ENCODE measurements at regions not wholly inside any gene's neighbourhood (a gene's known extent, or its start where the extent isn't known, plus 50 kb on each side); places are given as distances from the start of the nearest gene placed in this dataset.
"Not testable (repeated sequence)": the region's sequence is repeated elsewhere in the genome, so short reads cannot be mapped to it uniquely, and the experiment has no call there.

DNA sequence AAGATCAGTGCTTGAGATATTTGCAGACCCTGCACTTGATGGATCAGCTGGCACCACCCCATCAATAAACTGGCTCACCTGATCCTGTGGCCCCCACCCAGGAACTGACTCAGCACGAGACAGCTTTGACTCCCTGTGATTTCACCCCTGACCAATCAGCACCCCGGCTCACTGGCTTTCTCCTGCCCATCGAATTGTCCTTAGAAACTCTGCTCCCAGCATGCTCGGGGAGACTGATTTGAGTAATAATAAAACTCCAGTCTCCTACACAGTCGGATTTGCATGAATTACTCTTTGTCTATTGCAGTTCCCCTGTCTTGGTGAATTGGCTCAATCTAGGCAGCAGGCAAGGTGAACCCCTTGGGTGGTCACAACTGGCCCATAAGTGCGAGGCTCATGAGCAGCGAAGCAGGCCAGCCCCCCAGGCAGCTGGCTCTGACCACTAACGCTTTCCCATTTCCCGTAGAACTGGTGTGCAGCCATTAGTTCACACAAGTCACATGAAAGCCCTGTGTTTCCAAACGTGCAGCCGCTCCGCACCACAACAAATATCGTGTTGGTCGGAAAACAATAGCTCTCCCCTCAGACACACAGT, 79.6 kb downstream of the RSPH3 start:
- DNase-seq = no peak

DNA sequence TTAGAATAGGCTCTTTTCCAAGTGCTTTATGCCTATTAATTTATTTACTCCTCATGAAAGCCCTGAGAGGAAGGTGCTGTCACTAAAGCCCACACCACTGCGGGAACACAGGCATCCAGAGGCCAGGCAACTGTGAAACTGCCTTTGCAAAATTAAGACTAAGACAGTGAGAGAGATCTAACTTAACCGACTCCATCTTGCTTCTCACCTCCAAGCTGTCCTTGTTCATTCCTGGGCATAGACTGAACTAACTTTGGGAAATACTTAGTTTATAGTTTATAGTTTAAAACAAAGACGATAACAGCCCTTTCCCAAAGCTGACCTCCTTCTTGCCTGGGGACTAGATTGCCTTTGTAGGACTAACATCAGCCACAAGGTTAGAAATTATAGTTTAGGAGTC, 80.1 kb downstream of the RSPH3 start:
- no peak for DNase-seq

- DNase-seq = no peak
Measured at GRCh38 chr6:158916617-158917016, 83.4 kb downstream of the RSPH3 start.

DNA sequence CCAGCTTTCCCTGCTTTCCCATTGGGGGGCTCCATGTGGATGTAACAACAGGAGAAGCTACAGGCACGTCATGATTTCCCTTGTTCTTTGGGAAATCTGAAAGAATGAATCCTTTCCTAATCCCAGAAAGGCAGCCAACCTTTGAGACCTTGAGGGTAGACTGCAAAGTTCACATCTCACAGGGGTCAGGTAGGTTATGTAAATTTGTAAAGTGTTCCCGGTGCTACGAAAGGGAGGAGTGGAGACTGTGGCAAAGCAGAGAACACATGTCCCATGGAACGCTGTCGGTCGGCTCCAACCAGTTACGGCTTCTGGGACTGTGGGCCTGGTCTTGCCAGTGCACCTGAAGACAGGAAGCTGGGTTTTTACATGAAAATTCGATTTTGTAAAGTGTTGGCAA, 85.1 kb downstream of the RSPH3 start:
- DNase-seq = no peak

GRCh38 chr6:158913580-158913979, 86.4 kb downstream of the RSPH3 start:
- no peak for DNase-seq

- no peak for DNase-seq
Measured at GRCh38 chr6:158912655-158913054, 87.3 kb downstream of the RSPH3 start.

- DNase-seq = no peak
Measured at GRCh38 chr6:158911746-158912480, 88.1 kb downstream of the RSPH3 start.

- DNase-seq = no peak
Measured at GRCh38 chr6:158910484-158911440, 89.2 kb downstream of the RSPH3 start.

DNA sequence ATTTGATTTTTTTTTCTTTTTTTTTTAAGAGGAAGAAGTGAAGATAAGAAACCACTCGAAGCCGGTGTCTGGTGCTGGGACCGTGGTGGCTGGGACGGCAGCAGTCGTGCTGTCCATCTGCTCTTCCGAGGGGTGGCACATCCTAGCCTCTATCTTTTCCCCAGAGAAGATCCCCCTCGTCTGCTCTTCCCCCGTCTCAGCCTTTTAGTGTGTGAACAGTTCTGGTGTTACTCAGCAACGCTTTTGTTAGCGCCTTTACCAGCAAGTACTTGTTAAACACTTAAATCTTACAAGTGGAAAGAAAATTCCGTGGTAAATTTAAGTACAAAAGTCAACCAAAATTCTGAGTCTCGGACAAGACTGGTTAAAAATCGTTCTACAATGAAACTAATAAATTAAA, 90.1 kb downstream of the RSPH3 start:
- DNase-seq = no peak

- DNase-seq = peak in 1 of 2 experiments; percentile 67
Measured at GRCh38 chr6:158908606-158909005, 89.4 kb upstream of the EZR start.

GRCh38 chr6:158907931-158908330, 88.8 kb upstream of the EZR start:
- no peak for DNase-seq

- no peak for DNase-seq
Measured at GRCh38 chr6:158906926-158907325, 87.8 kb upstream of the EZR start.

DNA sequence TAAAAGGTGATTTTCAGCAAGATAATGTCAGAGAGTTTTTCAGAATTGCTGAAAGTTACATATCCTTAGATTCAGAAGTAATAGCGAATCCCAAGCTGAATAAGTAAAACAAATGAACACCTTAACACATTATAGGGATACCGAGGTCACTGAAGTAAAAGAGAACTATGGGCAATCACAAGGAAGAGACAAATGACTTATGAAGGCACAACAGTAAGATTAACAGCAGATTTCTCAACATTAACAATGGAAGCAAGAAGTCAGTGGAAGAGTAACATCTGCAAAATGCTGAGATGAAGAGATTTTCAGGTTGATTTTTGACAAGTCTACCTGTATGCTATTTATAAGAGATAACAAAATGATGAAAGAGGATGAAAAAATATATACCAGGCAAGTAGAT, 86.1 kb upstream of the EZR start:
- DNase-seq = no peak

GRCh38 chr6:158903801-158904200, 84.6 kb upstream of the EZR start:
- DNase-seq = no peak

GRCh38 chr6:158900663-158901312, 81.6 kb upstream of the EZR start:
- no peak for DNase-seq

DNA sequence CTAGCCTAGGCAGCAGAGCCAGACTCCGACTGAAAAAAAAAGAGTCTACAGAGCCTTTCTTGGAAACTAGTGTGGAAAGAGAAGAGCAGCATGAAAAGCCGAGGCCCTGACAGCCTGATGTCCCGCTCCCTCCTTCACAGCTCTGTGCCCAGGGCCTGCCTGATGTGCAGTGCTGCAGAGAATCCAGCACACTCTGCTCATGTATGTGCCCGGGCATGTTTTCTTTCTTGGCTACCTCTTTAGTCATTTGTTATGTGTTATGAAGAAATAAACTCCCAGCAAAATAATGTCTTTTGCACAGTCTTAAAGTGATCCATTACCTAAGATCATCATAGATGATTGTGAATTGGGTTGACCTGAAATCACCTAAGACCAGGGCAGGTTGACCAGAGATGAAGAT, 78.1 kb upstream of the EZR start:
- DNase-seq = no peak

- no peak for DNase-seq
Measured at GRCh38 chr6:158895661-158896060, 76.5 kb upstream of the EZR start.

- no peak for DNase-seq
Measured at GRCh38 chr6:158894193-158894592, 75.0 kb upstream of the EZR start.

- DNase-seq = no peak
Measured at GRCh38 chr6:158892266-158892665, 73.1 kb upstream of the EZR start.

- not testable (repeated sequence) for DNase-seq
Measured at GRCh38 chr6:158891560-158891959, 72.4 kb upstream of the EZR start.

GRCh38 chr6:158888171-158888570, 69.0 kb upstream of the EZR start:
- DNase-seq = not testable (repeated sequence)

DNA sequence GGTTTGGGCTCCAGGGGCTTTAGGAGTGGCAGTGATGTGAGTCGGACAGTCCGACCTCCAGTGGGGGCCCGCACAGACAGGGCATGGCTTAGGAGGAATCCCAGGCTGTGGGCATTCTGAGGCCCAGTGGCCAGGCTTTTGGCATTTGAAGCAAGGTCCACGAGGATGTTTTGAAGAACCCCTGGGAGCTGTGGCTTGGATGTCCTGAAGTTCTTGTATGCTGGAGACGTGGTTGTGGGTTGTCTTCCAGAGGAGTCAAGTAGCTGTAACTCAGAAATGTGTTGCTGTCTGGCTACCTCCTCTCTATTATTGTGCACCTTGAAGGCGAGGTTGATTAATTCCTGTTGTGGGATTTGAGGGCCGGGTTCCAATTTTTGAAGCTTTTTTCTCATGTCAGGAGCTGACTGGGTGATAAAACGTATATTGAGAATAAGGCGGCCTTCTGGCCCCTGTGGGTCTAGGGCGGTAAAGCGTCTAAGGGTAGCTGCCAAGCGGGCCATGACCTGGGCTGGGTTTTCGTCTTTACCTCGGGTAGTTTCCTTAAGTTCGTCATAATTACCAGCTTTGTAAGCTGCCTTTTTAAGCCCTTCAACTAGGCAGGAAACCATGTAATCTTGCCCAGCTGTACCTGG, 67.3 kb upstream of the EZR start:
- not testable (repeated sequence) for DNase-seq

DNA sequence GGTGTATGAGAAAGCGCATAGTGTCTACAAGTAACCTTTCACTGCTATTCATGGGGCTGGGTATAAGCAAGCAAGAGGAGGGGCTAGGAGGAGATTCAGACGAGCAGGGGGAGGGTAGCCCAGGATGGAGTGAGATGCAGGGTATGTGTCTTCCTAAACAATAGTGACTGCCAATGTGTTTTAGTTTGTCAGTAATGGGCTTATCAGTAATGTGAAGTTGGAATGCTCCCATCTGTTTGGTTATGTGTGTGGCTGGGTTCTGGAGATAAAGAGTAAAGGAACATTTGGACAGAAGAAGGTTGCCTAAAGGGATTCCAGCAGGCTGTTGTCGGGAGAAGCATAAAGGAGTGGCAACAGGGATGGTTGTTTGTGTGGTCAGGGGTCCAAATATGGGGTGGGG, 62.7 kb upstream of the EZR start:
- DNase-seq = not testable (repeated sequence)

All from NCI-H446 (cell line).